Transverse colon (tissue), 4 donors: ENCODE measurements at regions not wholly inside any gene's neighbourhood (a gene's known extent, or its start where the extent isn't known, plus 50 kb on each side); places are given as distances from the start of the nearest gene placed in this dataset.

Source experiments
- DNase-seq: peaks from one replicate; pipeline ENCODE4 v3.0.0-alpha.2; 2019
- H3K27ac ChIP-seq, 4 donors: fragments of 200-600 bp; sonication (generic); 2 replicates each; pipeline ENCODE4 v1.5.1; 2016 to 2018; ENCODE audit warnings: inconsistent platforms in 4 of 4
- H3K27me3 ChIP-seq: fragments of 200-600 bp; sonication (generic); 2 replicates; pipeline ENCODE4 v1.5.1; 2017; ENCODE audit warnings: inconsistent platforms
- H3K36me3 ChIP-seq, 4 donors: fragments of 200-600 bp; sonication (generic); 2 replicates each; pipeline ENCODE4 v1.5.1; 2017 to 2019; ENCODE audit warnings: inconsistent platforms in 4 of 4
- H3K4me1 ChIP-seq, 4 donors: fragments of 200-600 bp; sonication (generic); 2 replicates each; pipeline ENCODE4 v1.5.1; 2017 to 2020; ENCODE audit warnings: inconsistent platforms in 4 of 4
- H3K4me3 ChIP-seq, 4 donors: fragments of 200-600 bp; sonication (generic); 1 replicate in 1 of 4; 2 replicates in 3 of 4; pipeline versions ENCODE4 v1.5.1 to v1.6.1; 2017 to 2019; ENCODE audit warnings: inconsistent platforms in 4 of 4
- H3K9me3 ChIP-seq, 2 donors: fragments of 200-600 bp; sonication (generic); 2 replicates each; pipeline ENCODE4 v1.5.1; 2017 to 2019; ENCODE audit warnings: inconsistent platforms in 2 of 2
- CTCF ChIP-seq, 5 experiments: fragments of 200-600 bp in 3 of 5; fragments of 450-650 bp in 2 of 5; sonication (generic) in 3 of 5; IDR thresholded peaks; 1 replicate in 2 of 5; 2 replicates in 3 of 5; pipeline ENCODE4 v1.5.1; 2016 to 2017; ENCODE audit warnings: antibody characterized with exemption in 5 of 5, inconsistent platforms in 3 of 5, mild to moderate bottlenecking in 2 of 5, moderate library complexity in 1 of 5
- EP300 ChIP-seq: sonication (generic); formaldehyde crosslinking; IDR thresholded peaks from one replicate; pipeline ENCODE4 v1.6.1; 2017; ENCODE audit warnings: antibody characterized with exemption, low read depth
- POLR2A ChIP-seq: fragments of 450-650 bp; IDR thresholded peaks from one replicate; pipeline ENCODE4 v1.6.1; 2016; ENCODE audit warnings: antibody characterized with exemption, mild to moderate bottlenecking, moderate library complexity
- POLR2AphosphoS5 ChIP-seq, 3 donors: sonication (generic); formaldehyde crosslinking; IDR thresholded peaks; one replicate each; pipeline ENCODE4 v1.6.1; 2016; ENCODE audit warnings: antibody characterized with exemption in 3 of 3
- WGBS, 2 donors: methylation state at CpG; one replicate each; pipeline ENCODE4 v1.1.5; 2018; ENCODE audit warnings: low coverage in 1 of 2; 5-methylcytosine and 5-hydroxymethylcytosine counted together
- in situ Hi-C, 4 donors: fragments of 200-750 bp; cut with MboI; loops; one replicate each; pipeline versions ENCODE4 v1.15.0 to v1.15.1; 2017; ENCODE audit warnings: low sequenced_read_pairs in 3 of 4, low pct_ligation_motif_present in 1 of 4, low pct_unique_long_range_greater_than_20kb in 1 of 4
- intact Hi-C: fragments of 100-400 bp; cut with DNase I; formaldehyde crosslinking; loops from one replicate; pipeline ENCODE4 v1.15.1; 2023; ENCODE audit warnings: low total_unique reads

DNA sequence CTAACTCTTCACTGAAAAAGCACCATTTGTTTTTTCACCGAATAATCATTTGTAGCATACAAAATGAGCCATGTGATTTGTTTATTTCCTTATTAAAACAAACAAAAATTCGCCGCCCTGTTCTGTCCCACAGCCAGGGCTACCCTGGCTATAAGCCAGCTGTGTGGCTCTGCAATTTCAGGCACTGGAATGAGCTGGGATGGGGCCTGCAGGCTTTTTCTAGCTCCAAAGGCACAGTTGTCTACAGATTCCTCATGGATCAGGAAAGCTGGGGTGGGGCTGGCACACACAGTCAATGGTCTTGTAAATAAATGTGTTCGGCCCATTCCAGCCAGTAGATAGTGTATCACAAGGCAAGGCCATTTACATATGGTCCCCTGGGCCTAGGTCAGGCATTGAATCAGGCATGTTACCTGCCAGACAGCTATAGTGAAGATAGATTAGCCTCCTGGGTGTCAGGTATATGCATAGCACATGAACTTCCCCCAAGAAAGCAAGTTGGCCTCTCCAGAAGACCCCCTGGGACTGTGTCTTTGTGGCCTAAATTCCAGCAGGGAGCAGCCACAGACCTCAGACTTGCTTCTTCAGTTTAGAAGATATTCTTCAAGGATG, 608.9 kb downstream of the MAFB start:
- no peak for DNase-seq
- Histone ChIP-seq H3K4me1 (no peaks in the 10 kb centered on the region), H3K27ac (no peak overlapping the region), H3K4me3 (no peak overlapping the region), H3K27me3 (no peaks in the 10 kb centered on the region), H3K9me3 (no peaks in the 10 kb centered on the region), H3K36me3 (no peaks in the 10 kb centered on the region)
- TF ChIP-seq POLR2A (no peak), CTCF (IDR thresholded peaks at IDR 0.05) (no peak), EP300 (no peak), POLR2AphosphoS5 (IDR thresholded peaks at IDR 0.05) (no peak)
- 42 to 50% methylated on average over 4 of the region's 4 CpGs for WGBS, 2 donors
- intact Hi-C loops: no loop called here
- in situ Hi-C loops: no loop called here

DNA sequence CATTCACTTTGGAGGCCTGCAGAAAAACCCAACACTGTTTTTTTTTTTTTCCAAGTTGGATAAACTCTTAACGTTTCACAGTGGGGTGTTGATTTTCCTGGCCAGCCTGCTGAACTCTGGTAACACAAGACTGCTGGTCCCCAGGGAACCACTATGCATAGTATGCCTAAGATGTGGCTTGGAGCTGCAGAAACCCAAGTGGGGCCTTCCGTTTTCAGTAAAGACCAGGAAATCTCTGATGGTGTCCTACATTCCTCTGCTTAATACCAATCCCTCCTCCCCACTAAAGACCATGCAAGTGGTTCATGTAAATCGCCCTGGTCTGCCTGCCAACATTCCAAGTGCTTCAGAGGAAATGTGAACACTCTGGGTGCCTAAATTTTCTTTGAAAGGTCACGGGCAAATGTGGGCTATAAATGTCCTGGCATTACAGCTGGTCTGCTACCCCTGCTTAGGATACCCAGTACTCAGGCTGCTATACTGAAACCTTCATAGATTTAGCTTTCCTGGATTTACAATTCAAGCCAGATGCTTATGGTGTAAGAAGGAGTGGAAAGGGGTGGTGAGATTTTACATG, 615.4 kb downstream of the MAFB start:
- DNase-seq: no peak
- intact Hi-C loops (no loop called here), in situ Hi-C loops (no loop called here)
- H3K9me3 ChIP-seq: no peaks in the 10 kb centered on the region
- H3K4me1 ChIP-seq: no peaks in the 10 kb centered on the region
- no peak for TF ChIP-seq POLR2AphosphoS5 (IDR thresholded peaks at IDR 0.05)
- TF ChIP-seq EP300: no peak
- TF ChIP-seq CTCF (IDR thresholded peaks at IDR 0.05): no peak
- no peak for TF ChIP-seq POLR2A
- H3K36me3 ChIP-seq: no peaks in the 10 kb centered on the region
- no peak overlapping the region for H3K27ac ChIP-seq
- H3K4me3 ChIP-seq: no peak overlapping the region
- no peaks in the 10 kb centered on the region for H3K27me3 ChIP-seq
- WGBS, 2 donors: 0 to 41% methylated on average over 1 to 4 of the region's 4 CpGs

GRCh38 chr20:40072907-40073306, 616.1 kb downstream of the MAFB start:
- no peaks in the 10 kb centered on the region for H3K27me3 ChIP-seq
- TF ChIP-seq CTCF (IDR thresholded peaks at IDR 0.05) (no peak), POLR2AphosphoS5 (IDR thresholded peaks at IDR 0.05) (no peak), EP300 (no peak), POLR2A (no peak)
- H3K36me3 ChIP-seq: no peaks in the 10 kb centered on the region
- H3K27ac ChIP-seq: no peak overlapping the region
- H3K4me3 ChIP-seq: no peak overlapping the region
- in situ Hi-C loops: no loop called here
- peaks cover 2 to 5% of the 10 kb centered on the region in 2 donors for H3K9me3 ChIP-seq
- no peaks in the 10 kb centered on the region for H3K4me1 ChIP-seq
- DNase-seq: no peak
- WGBS, 2 donors: 86 to 93% methylated on average over 2 of the region's 2 CpGs
- intact Hi-C loops: no loop called here

DNA sequence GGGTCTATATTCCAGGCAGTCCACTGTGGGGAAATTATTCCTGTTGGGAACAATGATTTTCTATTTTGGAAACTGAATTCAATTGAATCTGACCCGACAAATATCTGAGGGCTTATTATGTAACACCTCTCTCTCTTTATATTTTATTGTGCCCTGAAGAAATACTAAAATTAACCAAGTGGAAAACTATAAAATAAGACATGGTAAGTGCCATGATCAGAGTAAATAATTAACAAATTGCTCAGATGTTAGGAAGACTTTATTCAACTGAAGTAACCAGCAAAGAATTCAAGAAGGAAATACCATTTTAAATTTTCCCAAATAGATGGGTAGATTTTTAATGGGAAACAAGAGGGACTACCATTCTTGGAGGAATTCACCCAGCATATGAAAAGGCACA, 632.9 kb downstream of the MAFB start:
- in situ Hi-C loops (no loop called here), intact Hi-C loops (no loop called here)
- TF ChIP-seq POLR2AphosphoS5 (IDR thresholded peaks at IDR 0.05) (no peak), POLR2A (no peak), EP300 (no peak), CTCF (IDR thresholded peaks at IDR 0.05) (no peak)
- WGBS, 2 donors: 22 to 77% methylated on average over 1 of the region's 1 CpG
- Histone ChIP-seq H3K27ac (no peak overlapping the region), H3K4me1 (no peaks in the 10 kb centered on the region), H3K27me3 (no peaks in the 10 kb centered on the region), H3K4me3 (no peak overlapping the region), H3K36me3 (no peaks in the 10 kb centered on the region), H3K9me3 (no peaks in the 10 kb centered on the region)
- DNase-seq: no peak
